Esophagus muscularis mucosa (tissue), 4 donors: ENCODE measurements at regions not wholly inside any gene's neighbourhood (a gene's known extent, or its start where the extent isn't known, plus 50 kb on each side); places are given as distances from the start of the nearest gene placed in this dataset.
"Not testable (repeated sequence)": the region's sequence is repeated elsewhere in the genome, so short reads cannot be mapped to it uniquely, and the experiment has no call there.

Experiments
- DNase-seq: peaks from one replicate; pipeline ENCODE4 v3.0.0-alpha.2; 2017; ENCODE audit errors: extremely low spot score
- H3K27ac ChIP-seq, 4 donors: fragments of 200-600 bp; sonication (generic); replicated peaks in 1 of 4; 1 replicate in 3 of 4; 2 replicates in 1 of 4; pipeline ENCODE4 v1.5.1; 2016 to 2019; ENCODE audit warnings: mild to moderate bottlenecking in 1 of 4
- H3K27me3 ChIP-seq, 4 donors: fragments of 200-600 bp; sonication (generic); one replicate each; pipeline versions ENCODE4 v1.5.1 to v1.6.0; 2016 to 2019
- H3K36me3 ChIP-seq, 4 donors: fragments of 200-600 bp; sonication (generic); one replicate each; pipeline ENCODE4 v1.5.1; 2016 to 2019
- H3K4me1 ChIP-seq, 4 donors: fragments of 200-600 bp; sonication (generic); one replicate each; pipeline ENCODE4 v1.5.1; 2016 to 2019
- H3K4me3 ChIP-seq, 4 donors: fragments of 200-600 bp; sonication (generic); 1 replicate in 2 of 4; 2 replicates in 2 of 4; pipeline ENCODE4 v1.5.1; 2016 to 2019; ENCODE audit warnings: mild to moderate bottlenecking in 4 of 4, moderate library complexity in 1 of 4
- H3K9me3 ChIP-seq, 4 donors: fragments of 200-600 bp; sonication (generic); 1 replicate in 3 of 4; 2 replicates in 1 of 4; pipeline ENCODE4 v1.5.1; 2016 to 2019
- EP300 ChIP-seq: sonication (generic); formaldehyde crosslinking; IDR thresholded peaks from one replicate; pipeline ENCODE4 v1.6.1; 2017; ENCODE audit warnings: antibody characterized with exemption
- POLR2A ChIP-seq: fragments of 450-650 bp; IDR thresholded peaks from one replicate; pipeline ENCODE4 v1.6.1; 2017; ENCODE audit warnings: antibody characterized with exemption, moderate library complexity, mild to moderate bottlenecking, low read depth
- POLR2AphosphoS5 ChIP-seq, 2 donors: sonication (generic); formaldehyde crosslinking; IDR thresholded peaks; one replicate each; pipeline ENCODE4 v1.6.1; 2017; ENCODE audit warnings: antibody characterized with exemption in 2 of 2
- WGBS: methylation state at CpG from one replicate; pipeline ENCODE4 v1.1.5; 2018; 5-methylcytosine and 5-hydroxymethylcytosine counted together
- intact Hi-C: fragments of 100-400 bp; cut with DNase I; formaldehyde crosslinking; loops from one replicate; pipeline ENCODE4 v1.15.1; 2023
- TF ChIP-seq, protein P1 (sequence below), 3 experiments: fragments of 200-600 bp in 2 of 3; fragments of 450-650 bp in 1 of 3; sonication (generic) in 2 of 3; IDR thresholded peaks; one replicate each; pipeline ENCODE4 v1.5.1; 2017 to 2019; ENCODE audit warnings: antibody characterized with exemption in 3 of 3, mild to moderate bottlenecking in 2 of 3, moderate library complexity in 1 of 3

DNA sequence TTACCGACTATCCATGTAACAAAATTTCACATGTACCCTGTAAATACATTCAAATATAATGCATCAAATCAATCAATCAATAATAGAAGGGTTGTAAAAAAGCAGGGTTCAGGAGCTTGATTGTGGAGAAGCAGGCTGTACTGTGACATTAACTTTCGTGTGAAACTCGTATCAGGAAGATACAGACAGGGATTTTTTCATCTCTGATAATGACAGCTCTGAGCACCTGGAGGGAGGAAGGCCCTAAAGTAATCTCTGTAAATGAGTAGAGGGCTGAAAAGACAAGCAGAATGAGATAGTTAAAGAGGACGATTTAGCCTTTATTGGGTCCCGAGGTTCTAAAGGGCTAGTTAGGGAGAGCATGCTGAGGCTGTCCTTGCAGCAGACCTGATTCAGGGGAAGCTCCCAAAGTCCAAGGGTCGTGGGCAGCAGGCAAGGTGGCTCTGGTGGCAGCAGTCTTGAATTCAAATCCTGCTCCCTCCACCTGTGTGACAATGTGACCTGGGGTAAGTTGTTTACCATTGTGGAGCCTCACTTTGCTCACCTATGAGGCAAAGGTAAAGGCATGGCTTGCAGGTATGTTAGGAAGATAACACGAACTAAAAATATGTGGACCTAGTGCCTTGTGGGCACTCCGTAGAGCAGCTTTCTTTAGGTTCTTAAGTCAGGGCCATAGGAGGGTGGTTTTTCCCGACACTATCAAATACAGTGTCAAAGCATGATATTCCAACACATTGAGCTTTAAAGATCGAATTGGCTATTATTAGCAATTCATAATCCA, 219.4 kb upstream of the MYLIP start:
- DNase-seq = no peak
- intact Hi-C loops = no loop called here
- H3K27ac ChIP-seq = no peak overlapping the region
- WGBS = 88% methylated on average over 10 of the region's 10 CpGs
- H3K36me3 ChIP-seq = no peaks in the 10 kb centered on the region
- no peaks in the 10 kb centered on the region for H3K4me1 ChIP-seq
- no peaks in the 10 kb centered on the region for H3K9me3 ChIP-seq
- no peak overlapping the region for H3K4me3 ChIP-seq
- no peaks in the 10 kb centered on the region for H3K27me3 ChIP-seq
- TF ChIP-seq POLR2A (no peak), POLR2AphosphoS5 (IDR thresholded peaks at IDR 0.05) (no peak), EP300 (no peak)
- TF ChIP-seq, protein P1, sequence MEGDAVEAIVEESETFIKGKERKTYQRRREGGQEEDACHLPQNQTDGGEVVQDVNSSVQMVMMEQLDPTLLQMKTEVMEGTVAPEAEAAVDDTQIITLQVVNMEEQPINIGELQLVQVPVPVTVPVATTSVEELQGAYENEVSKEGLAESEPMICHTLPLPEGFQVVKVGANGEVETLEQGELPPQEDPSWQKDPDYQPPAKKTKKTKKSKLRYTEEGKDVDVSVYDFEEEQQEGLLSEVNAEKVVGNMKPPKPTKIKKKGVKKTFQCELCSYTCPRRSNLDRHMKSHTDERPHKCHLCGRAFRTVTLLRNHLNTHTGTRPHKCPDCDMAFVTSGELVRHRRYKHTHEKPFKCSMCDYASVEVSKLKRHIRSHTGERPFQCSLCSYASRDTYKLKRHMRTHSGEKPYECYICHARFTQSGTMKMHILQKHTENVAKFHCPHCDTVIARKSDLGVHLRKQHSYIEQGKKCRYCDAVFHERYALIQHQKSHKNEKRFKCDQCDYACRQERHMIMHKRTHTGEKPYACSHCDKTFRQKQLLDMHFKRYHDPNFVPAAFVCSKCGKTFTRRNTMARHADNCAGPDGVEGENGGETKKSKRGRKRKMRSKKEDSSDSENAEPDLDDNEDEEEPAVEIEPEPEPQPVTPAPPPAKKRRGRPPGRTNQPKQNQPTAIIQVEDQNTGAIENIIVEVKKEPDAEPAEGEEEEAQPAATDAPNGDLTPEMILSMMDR (IDR thresholded peaks at IDR 0.05) = no peak

DNA sequence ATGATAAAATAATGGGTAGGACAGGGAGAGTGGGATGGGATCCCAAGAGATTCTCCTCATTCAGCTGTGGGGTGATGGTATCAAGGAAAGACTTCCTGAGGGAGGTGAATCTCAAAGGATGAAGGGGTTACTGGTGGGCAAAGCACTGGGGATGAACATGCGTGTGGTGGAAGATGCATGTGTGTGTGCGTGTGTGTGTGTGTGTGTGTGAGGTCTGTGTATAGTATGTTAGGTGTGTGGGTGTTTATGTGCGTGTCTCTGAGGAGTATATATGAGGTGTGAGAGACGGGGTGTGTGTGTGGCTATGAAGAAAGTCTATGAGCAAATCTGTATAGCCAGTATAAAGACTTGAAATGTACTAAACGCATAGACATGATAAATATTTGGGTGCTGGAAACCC, 220.0 kb upstream of the MYLIP start:
- H3K4me1 ChIP-seq = no peaks in the 10 kb centered on the region
- intact Hi-C loops = no loop called here
- TF ChIP-seq EP300 = no peak
- TF ChIP-seq, protein P1 (IDR thresholded peaks at IDR 0.05) = no peak
- no peak for TF ChIP-seq POLR2A
- no peak for TF ChIP-seq POLR2AphosphoS5 (IDR thresholded peaks at IDR 0.05)

GRCh38 chr6:15907914-15908518, 220.9 kb upstream of the MYLIP start:
- H3K9me3 ChIP-seq = no peaks in the 10 kb centered on the region
- TF ChIP-seq EP300 (no peak), POLR2A (no peak), POLR2AphosphoS5 (IDR thresholded peaks at IDR 0.05) (no peak)
- TF ChIP-seq, protein P1 (IDR thresholded peaks at IDR 0.05) = no peak
- no peaks in the 10 kb centered on the region for H3K4me1 ChIP-seq
- H3K36me3 ChIP-seq = no peaks in the 10 kb centered on the region
- intact Hi-C loops = no loop called here
- WGBS = 92% methylated on average over 11 of the region's 11 CpGs
- no peaks in the 10 kb centered on the region for H3K27me3 ChIP-seq
- no peak for DNase-seq
- no peak overlapping the region for H3K27ac ChIP-seq
- H3K4me3 ChIP-seq = no peak overlapping the region

More for the DNA sequence above, 220.0 kb upstream of the MYLIP start:
- no peaks in the 10 kb centered on the region for H3K27me3 ChIP-seq
- H3K9me3 ChIP-seq = no peaks in the 10 kb centered on the region
- no peak overlapping the region for H3K4me3 ChIP-seq
- no peaks in the 10 kb centered on the region for H3K36me3 ChIP-seq
- no peak for DNase-seq
- 81% methylated on average over 5 of the region's 5 CpGs for WGBS
- no peak overlapping the region for H3K27ac ChIP-seq

GRCh38 chr6:15907220-15907913, 221.5 kb upstream of the MYLIP start:
- DNase-seq, intact Hi-C loops, H3K4me3 ChIP-seq, H3K4me1 ChIP-seq, H3K27me3 ChIP-seq, H3K27ac ChIP-seq, H3K9me3 ChIP-seq, H3K36me3 ChIP-seq: not testable (repeated sequence)
- 66% methylated on average over 7 of the region's 7 CpGs for WGBS

DNA sequence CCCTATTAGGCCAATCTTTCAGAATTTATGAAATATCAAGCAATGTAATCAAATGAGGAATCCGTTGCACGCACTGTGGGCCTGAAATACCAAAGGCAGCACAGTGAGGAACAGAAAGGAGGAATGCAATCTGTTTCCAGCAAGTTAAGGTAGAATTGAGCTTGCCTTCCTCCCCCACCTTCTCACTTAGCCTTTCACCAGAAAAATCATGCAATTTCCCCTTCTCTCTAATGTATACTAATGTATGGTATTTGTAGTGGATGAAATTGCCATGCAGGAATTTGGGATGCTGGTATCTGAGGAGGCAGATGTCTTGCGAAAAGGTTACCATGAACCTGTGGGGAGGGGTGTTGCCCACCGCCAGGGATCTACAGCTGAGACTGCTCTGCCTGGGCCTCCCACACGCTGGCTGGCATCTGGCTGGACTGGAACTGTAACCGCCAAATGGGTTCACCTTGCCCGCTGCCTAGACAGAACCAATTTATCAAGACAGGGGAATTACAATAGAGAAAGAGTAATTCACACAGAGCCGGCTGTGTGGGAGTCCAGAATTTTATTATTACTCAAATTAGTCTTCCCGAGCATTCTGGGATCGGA, 222.4 kb upstream of the MYLIP start:
- intact Hi-C loops = no loop called here
- Histone ChIP-seq H3K9me3 (no peaks in the 10 kb centered on the region), H3K36me3 (no peaks in the 10 kb centered on the region), H3K27ac (no peak overlapping the region), H3K4me1 (no peaks in the 10 kb centered on the region), H3K27me3 (no peaks in the 10 kb centered on the region), H3K4me3 (no peak overlapping the region)
- TF ChIP-seq EP300 = no peak
- TF ChIP-seq, protein P1 (IDR thresholded peaks at IDR 0.05) = no peak
- TF ChIP-seq POLR2AphosphoS5 (IDR thresholded peaks at IDR 0.05) = no peak
- no peak for DNase-seq
- 95% methylated on average over 9 of the region's 10 CpGs for WGBS
